Calu3 (cell line): ENCODE measurements at regions not wholly inside any gene's neighbourhood (a gene's known extent, or its start where the extent isn't known, plus 50 kb on each side); places are given as distances from the start of the nearest gene placed in this dataset.

Experiments
- BruUV-seq: library from RNA; stranded (reverse); fragments of 400-500 nt; replicated peaks from 2 replicates; lab custom pipeline; 2021; lab: Mats Ljungman, UMichigan
- CTCF ChIA-PET: fragments of 300-600 bp; sonication (Branson Sonifier 250); formaldehyde crosslinking; loops from one replicate; lab custom pipeline; 2022; ENCODE audit warnings: antibody characterized with exemption; lab: Charles Lee
- DNase-seq: peaks from one replicate; pipeline ENCODE4 v3.0.0; 2022
- H3K27ac Mint-ChIP-seq: one replicate; pipeline ENCODE4 v1.8.0; 2022; ENCODE audit warnings: mixed read lengths; ENCODE audit not compliant: unreplicated experiment
- H3K27me3 Mint-ChIP-seq: one replicate; pipeline ENCODE4 v1.8.0; 2022; ENCODE audit warnings: mixed read lengths; ENCODE audit not compliant: unreplicated experiment
- H3K36me3 Mint-ChIP-seq: one replicate; pipeline ENCODE4 v1.8.0; 2022; ENCODE audit warnings: mild to moderate bottlenecking, moderate library complexity, mixed read lengths; ENCODE audit not compliant: insufficient read depth, unreplicated experiment
- H3K4me1 Mint-ChIP-seq: one replicate; pipeline ENCODE4 v1.8.0; 2022; ENCODE audit warnings: mild to moderate bottlenecking, low read depth, mixed read lengths; ENCODE audit not compliant: unreplicated experiment
- H3K4me3 Mint-ChIP-seq: one replicate; pipeline ENCODE4 v1.8.0; 2022; ENCODE audit warnings: mild to moderate bottlenecking, low read depth, moderate library complexity, mixed read lengths; ENCODE audit not compliant: unreplicated experiment
- H3K9me3 Mint-ChIP-seq: one replicate; pipeline ENCODE4 v1.8.0; 2022; ENCODE audit warnings: low read depth, mixed read lengths; ENCODE audit not compliant: unreplicated experiment
- CTCF ChIP-seq: fragments of 200-600 bp; IDR thresholded peaks from one replicate; pipeline ENCODE4 v1.8.0; 2022; ENCODE audit warnings: antibody characterized with exemption; ENCODE audit not compliant: unreplicated experiment
- intact Hi-C: fragments of 100-400 bp; cut with micrococcal nuclease; formaldehyde crosslinking; loops from one replicate; pipeline ENCODE4 v1.10.0; 2022; ENCODE audit not compliant: unreplicated experiment

GRCh38 chr3:103614719-103615118 is 1179.9 kb downstream of the ZPLD1 start:
- no peak for TF ChIP-seq CTCF
- CTCF ChIA-PET = no interaction called here
- no peak overlapping the region for H3K27ac Mint-ChIP-seq
- no peak overlapping the region for H3K4me3 Mint-ChIP-seq
- no peaks in the 10 kb centered on the region for H3K9me3 Mint-ChIP-seq
- H3K4me1 Mint-ChIP-seq = no peaks in the 10 kb centered on the region
- intact Hi-C loops = no loop called here
- H3K27me3 Mint-ChIP-seq = no peaks in the 10 kb centered on the region
- BruUV-seq = no TSS peak
- no peak for DNase-seq
- H3K36me3 Mint-ChIP-seq = no peaks in the 10 kb centered on the region

GRCh38 chr3:103617961-103618360 is 1183.1 kb downstream of the ZPLD1 start:
- intact Hi-C loops = no loop called here
- H3K4me1 Mint-ChIP-seq = no peaks in the 10 kb centered on the region
- H3K4me3 Mint-ChIP-seq = no peak overlapping the region
- CTCF ChIA-PET = no interaction called here
- H3K36me3 Mint-ChIP-seq = no peaks in the 10 kb centered on the region
- no peak for DNase-seq
- no peak for TF ChIP-seq CTCF
- H3K27ac Mint-ChIP-seq = no peak overlapping the region
- no TSS peak for BruUV-seq
- peaks cover 2% of the 10 kb centered on the region for H3K9me3 Mint-ChIP-seq
- H3K27me3 Mint-ChIP-seq = no peaks in the 10 kb centered on the region

GRCh38 chr3:103624271-103624670 is 1189.5 kb downstream of the ZPLD1 start:
- no TSS peak for BruUV-seq
- H3K4me3 Mint-ChIP-seq = no peak overlapping the region
- intact Hi-C loops = no loop called here

GRCh38 chr3:103629391-103629790 is 1194.6 kb downstream of the ZPLD1 start:
- intact Hi-C loops = no loop called here
- no peak overlapping the region for H3K27ac Mint-ChIP-seq
- no peaks in the 10 kb centered on the region for H3K27me3 Mint-ChIP-seq
- no peaks in the 10 kb centered on the region for H3K36me3 Mint-ChIP-seq
- no peaks in the 10 kb centered on the region for H3K4me1 Mint-ChIP-seq
- H3K9me3 Mint-ChIP-seq = peaks cover 9% of the 10 kb centered on the region
- H3K4me3 Mint-ChIP-seq = no peak overlapping the region
- no peak for TF ChIP-seq CTCF
- CTCF ChIA-PET = no interaction called here
- BruUV-seq = no TSS peak
- DNase-seq = no peak

More at GRCh38 chr3:103624271-103624670, 1189.5 kb downstream of the ZPLD1 start:
- Mint-ChIP-seq H3K4me1 (no peaks in the 10 kb centered on the region), H3K27me3 (no peaks in the 10 kb centered on the region), H3K9me3 (peaks cover 4% of the 10 kb centered on the region), H3K36me3 (no peaks in the 10 kb centered on the region), H3K27ac (no peak overlapping the region)
- CTCF ChIA-PET = interaction anchor here (1.2 kb wide), 1 partner anchor 23 kb away, joined by 3 read pairs; no protein-coding TSS in a partner anchor
- TF ChIP-seq CTCF = no peak
- no peak for DNase-seq
